SK-N-MC (cell line): ENCODE measurements at regions not wholly inside any gene's neighbourhood (a gene's known extent, or its start where the extent isn't known, plus 50 kb on each side); places are given as distances from the start of the nearest gene placed in this dataset.

ENCODE experiments used
- EZH2 ChIP-seq: fragments of 200-600 bp; sonication (generic); IDR thresholded peaks from one replicate; pipeline ENCODE4 v1.6.1; 2017; ENCODE audit warnings: antibody characterized with exemption
- POLR2AphosphoS5 ChIP-seq: IDR thresholded peaks from 2 replicates; pipeline ENCODE4 v1.6.1; 2012; ENCODE audit warnings: mild to moderate bottlenecking, low read depth, low read length, borderline replicate concordance

- TF ChIP-seq EZH2 = no peak
- TF ChIP-seq POLR2AphosphoS5 = no peak
Measured at GRCh38 chr4:55270481-55270880, 75.6 kb upstream of the SRD5A3 start.
